GM21737 (cell line): ENCODE measurements at regions not wholly inside any gene's neighbourhood (a gene's known extent, or its start where the extent isn't known, plus 50 kb on each side); places are given as distances from the start of the nearest gene placed in this dataset.
"Not testable (repeated sequence)": the region's sequence is repeated elsewhere in the genome, so short reads cannot be mapped to it uniquely, and the experiment has no call there.

Experiments used
- ATAC-seq: cut with Tn5 transposase; IDR thresholded peaks from one replicate; pipeline ENCODE4 v1.9.1; 2021; ENCODE audit warnings: mild to moderate bottlenecking, moderate library complexity; ENCODE audit not compliant: unreplicated experiment

DNA sequence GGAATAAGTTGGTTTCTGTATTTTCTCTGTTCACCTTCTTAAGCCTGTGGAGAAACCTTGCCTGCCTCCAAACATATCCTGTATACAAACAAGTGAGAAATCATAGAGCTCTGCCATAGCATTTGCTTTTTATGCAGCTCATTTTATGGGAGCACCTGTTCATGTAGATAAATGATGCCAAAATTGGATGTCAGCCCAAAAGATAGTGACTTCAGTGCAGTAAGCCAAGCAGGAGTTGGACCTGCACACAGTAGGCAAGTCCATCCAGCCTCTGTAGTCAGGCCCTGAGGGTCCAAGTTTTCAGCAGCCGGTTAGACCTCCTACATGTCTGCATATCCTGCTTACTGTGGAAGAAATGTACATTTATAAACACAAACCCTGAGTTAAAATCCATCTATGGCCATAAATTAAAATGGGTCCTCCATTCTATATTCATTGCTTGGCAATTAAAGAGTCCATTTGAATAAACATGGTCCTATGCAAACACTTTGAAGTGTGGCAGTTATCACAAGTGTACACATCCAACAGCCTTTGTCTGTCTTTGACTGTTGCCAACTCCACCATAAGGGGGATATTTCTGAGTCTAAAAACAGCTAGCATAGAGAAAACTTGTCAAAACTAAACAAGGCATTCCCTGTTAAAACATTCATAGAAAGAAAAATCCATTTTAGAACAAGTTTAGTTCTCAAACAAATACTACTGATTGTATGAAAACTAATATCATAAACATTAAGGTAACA, 847.8 kb downstream of the RPS29 start:
- ATAC-seq: no peak

DNA sequence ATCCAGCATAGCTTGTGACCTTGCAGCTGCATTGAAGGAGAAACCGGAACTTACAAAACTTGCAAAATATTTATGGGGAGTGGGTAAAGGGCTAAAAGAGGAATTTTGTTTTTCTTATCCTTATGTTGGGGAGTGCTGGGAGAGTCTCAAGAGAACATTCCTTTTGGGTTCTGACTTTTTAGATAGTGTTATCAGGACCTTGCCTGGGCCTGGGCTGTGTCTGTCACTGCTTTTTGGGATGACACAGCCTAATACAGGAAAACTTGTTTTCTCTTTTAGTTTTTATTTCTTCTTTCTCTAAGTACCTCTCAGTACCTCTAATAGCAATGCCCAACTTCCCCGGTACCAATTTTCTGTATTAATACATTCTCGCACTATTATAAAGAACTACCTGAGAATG, 850.6 kb downstream of the RPS29 start:
- ATAC-seq: no peak

DNA sequence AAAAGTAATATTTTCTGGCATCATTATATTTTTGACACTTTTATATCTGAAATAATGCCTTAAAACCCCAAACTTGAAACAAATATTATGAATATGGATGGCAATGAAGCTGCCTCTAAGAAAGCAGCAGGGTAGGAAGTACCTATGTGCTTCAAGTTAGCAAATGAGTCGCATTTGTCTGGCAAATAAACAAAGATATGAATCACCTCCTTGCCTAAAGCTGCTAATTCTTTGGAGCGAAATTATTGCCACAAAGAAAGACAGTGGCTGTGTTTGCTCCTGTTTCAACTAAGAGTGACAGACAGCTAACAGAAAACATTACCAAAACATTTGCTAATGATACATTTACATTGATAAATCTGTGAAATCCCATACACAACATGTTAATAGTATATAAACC, 854.9 kb downstream of the RPS29 start:
- ATAC-seq: no peak

DNA sequence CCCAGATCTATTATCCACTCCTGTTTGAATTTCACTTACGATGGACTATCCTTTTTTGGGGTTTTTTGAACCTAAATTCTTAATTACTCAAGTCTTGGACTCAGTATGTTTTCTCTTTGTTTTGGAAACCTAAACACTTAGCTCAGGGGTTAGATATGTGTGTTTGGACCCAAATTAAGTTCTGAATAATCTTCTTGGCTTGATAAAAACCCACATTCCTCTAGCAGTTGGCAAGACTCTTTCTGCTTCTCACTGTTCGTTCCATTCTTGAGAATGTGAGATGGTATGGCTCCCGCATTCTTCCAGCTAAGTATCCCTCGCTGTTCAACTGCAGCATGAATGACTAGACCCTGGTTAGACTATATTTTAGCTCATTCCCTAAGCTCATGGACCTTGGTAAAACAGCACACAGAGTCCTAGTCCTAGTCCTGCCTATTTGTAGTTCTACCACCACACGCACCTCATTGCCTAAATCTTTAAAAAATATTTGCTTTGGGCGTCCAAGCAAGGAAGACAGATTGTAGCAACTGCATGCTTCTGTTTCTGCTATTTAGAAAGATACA, 860.0 kb downstream of the RPS29 start:
- ATAC-seq: no peak

DNA sequence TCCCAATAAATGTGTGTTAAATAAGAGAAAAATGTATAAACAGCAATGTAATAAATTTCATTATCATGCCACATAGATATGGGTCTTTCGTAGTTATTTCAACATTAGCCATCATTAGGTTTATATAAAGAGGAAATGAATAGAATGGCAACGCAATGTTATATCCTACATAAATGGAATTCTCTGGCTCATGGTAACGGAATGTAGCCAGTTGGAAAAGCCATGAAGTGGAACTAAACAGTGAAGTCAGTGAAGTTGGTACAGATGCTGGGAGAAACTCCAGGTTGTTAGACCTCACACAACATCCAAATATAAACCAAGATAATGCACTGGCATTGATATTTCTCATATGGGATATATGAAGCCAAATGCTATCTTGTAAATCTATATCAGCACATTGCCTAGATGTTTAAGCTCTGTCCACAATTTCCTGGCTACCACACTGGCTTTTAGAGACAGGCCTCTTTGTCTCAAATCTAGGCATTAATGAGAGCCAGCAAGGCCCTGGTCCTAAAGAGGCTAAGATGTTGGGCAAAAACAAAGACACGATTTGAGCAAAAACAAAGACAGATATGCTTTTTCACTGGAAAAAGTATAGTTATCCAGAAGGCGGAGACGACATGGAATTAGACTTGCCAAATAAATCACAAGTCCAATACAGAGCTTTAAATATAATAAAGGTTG, 861.0 kb downstream of the RPS29 start:
- ATAC-seq: no peak

DNA sequence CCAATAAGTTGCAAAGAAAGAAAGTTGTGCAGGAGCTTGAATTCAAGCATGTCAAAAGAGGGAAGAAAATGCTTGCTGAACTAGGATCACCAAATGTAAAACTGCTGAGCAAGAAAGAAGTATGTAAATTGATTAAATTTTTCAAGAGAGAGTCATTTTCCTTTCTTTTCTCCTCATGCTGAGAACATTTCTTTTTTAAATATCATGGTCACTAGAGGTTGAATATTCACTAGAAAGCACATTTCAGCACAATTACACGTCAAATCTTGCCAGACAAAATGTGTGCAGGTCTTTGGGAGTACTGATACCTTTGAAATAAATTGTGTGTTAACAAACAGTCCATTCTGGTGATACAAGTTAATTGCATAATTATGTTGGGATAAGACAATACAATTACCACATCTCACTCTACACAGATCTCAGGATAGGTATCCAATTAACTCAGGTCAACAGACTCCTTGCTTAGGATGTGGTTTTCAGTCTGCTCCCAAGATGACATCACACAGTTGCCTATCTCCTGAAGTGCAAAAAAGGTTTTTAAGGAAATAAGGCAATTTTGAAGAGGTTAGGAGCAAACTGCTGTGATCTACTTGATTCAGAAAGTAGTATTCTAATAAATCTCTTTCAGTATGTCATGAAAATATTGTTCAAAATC, 862.2 kb downstream of the RPS29 start:
- ATAC-seq: no peak

DNA sequence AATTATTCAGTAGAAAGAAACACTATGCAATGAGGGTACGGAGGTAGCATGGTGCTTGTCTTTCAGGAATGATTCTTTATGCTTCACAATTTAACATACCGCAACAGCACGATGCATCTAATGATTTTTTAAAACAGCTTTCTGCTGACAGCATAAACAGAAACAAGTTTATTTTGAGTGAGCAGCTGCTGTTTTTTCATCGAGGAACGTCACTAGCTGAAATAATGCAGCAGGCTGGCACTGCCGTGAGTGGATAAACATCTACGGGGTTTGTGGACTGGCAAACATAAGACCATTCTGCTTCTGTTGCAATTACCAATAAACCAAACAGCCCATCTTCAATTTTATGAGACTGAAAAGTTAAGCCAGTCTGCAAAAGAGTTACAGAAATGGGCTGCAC, 871.8 kb downstream of the RPS29 start:
- no peak for ATAC-seq

DNA sequence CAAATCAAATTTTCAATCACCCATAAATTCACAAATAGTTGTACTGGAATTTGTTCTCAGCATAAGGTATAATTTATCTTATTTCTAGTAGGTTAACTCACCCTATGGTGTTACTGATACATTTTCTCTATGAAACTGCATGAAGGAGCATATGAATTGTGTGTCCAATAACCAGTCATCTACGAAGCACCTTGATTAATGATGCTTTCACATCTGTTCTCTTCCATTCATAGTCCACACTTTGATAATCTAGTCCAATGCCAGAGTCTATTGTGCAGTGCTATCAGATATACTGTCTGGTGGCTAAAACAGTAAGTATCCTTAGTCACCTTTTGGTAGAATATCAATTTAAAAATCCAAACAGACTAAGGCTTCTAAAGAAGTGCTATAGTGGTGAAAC, 876.0 kb downstream of the RPS29 start:
- no peak for ATAC-seq

DNA sequence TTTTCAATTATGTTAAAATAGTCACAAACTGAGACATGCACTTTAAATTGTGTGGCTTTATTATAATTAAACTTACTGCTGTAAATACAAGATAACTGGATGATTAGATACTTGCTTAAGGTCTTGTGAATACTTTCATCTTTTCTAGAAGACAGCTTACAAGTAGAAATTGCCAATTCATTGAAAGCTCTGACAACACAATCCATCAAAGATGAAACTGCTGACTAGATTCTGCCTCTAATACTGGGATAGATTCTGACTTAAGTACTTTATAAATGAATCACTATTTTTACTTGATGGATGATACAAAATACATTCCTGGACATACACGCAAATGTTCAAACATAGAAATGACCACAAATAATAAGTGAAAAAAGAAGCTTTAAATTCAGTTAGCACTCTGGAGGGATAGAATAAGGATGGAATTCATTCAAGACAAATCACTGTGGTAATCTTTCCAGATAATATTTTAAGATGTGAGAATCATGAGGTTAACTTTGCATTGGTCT, 876.8 kb downstream of the RPS29 start:
- ATAC-seq: no peak

DNA sequence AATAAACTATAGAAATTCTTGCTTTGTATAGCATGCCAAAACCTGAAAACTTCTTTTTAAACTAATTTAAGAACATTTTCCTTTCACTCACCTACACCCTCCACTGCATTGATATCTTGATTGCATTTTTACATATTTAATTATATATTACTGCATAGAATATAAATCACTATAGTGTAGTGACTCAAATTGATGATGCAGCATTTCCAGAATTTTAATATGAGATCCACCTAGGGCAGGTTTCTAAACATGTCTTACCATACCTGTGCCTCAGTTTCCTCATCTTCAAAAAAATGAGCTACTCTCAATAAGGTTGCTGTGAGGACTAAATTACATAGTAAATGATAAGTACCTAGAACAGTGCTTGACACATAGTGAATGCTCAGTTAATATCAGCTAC, 881.5 kb downstream of the RPS29 start:
- ATAC-seq: no peak

DNA sequence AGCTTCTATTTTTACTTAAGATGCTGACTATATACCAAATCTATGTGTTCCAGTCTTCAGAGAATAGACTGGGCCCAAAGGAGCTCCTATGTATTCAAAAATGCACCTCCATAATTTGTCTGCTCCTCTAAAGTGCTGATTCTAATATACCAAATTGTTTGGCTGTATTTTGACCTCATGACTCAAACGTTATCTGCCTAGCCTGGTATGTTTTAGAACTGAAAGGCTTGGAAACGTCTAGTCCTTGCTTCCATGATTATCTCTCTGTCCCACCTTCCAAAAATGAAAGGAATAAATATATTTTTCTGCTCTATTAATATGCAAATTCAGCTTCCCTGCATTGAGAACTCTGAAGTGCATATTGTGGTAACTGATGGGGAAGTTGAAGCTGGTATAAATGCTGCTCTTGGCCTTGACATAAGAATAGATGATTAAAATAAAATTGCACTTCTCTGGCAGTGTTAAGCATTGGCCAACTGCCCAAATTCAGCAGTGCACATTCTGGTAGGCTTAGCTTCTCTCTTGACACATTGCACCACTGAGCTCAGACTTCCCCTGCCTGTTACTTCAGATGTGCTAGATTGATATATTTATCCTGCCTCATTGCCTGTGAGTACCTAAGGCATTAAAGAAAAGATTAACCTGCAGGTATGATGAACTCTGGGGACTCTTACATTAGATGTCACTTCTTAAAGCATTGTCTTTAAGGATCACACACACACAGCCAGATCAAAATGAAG, 882.3 kb downstream of the RPS29 start:
- ATAC-seq: no peak

DNA sequence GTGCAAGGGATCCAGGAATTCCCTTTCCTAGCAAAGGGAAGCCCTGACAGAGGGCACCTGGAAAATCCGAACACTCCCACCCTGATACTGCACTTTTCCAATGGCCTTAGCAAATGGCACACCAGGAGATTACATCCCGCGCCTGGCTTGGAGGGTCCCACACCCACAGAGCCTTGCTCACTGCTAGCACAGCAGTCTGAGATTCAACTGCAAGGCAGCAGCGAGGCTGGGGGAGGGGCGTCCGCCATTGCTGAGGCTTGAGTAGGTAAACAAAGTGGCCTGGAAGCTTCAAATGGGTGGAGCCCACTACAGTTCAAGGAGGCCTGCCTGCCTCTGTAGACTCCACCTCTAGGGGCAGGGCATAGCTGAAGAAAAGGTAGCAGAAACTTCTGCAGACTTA, 888.8 kb downstream of the RPS29 start:
- ATAC-seq: not testable (repeated sequence)

DNA sequence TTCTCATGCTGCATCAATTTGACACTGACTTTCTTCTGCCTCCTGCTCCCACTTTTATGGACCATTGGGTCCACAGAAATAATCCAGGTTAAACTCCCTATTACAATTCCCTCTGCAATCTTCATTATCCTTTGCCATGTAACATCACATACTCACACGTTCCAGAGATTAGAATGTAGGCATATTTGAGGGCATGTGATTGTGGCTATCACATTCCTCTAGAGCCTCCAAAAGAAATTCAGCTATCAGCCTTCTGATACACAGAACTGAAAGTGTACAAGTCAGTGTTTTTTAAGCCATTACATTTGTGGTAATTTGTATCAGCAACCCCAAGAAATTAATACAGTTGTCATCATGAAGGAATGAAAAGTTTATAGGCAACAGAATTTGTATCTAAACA, 892.4 kb downstream of the RPS29 start:
- ATAC-seq: no peak

DNA sequence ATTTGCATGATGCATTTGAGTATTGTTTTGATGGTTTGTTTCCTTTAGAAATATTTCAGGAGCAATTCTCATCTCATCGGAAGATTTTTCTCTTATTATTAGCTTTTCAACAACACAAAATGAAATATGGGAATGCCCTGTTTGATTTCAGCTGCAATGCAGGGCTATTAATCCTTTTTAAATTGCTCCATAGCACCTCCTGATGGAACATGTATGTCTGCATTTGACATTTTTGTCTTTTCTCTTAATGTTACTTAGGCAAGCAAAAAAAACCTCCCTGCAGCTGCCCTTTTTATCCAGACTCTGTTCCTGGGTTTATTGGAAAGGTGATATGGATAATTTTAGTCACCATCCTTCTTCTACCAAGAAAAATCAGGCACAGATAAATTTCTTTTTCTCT, 895.8 kb downstream of the RPS29 start:
- no peak for ATAC-seq

DNA sequence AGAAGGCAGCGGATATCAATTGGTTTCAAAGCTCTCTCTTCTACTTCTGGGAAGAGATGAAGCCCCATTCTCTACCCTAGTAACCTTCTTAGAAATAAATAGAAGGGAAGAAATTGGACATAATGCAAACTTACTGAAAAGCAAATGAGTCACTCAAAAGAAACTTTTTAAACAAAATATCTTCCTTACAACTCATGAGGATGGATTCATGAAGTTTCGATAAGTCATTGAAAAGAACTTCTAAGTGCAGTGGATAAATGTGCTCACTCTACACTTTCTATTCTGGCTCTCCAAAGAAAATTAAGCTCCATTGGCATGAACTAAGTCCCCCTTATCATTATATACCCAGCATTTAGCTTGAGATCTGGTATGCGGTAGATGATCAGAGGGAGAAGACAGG, 899.5 kb downstream of the RPS29 start:
- ATAC-seq: no peak

DNA sequence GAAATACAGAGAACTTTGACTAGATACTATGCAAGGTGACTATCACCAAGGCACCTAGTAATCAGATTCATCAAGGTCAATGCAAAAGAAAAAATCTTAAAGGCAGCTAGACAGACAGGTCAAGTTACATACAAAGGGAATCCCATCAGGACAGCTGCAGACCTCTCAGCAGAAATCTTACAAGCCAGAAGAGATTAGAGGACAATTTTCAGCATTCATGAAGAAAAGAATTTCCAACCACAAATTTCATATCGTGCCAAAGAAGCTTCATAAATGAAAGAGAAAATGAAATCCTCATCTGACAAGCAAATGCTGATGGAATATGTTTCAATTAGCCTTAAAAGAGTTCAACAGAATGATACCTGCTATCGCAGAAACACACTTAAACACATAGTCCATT, 913.7 kb downstream of the RPS29 start:
- ATAC-seq: no peak

DNA sequence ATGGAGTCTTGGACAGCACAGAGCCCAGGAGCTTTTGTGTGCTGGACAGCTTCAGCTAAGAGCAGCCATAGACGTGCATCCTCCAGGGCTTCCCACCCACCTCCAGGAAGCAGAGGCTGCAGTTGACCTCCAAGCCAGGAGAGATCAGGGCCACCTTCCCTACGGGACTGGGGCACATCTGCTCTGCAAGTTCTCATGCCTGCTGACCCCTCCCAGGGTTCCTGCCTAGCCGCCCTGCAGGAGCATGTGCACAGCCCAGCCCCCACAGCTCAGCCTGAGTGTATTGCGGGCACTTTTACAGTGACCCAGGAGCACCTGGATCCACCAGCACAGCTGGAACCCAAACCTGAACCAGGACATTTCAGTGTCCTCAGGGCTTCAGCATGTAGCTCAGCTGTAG, 915.2 kb downstream of the RPS29 start:
- no peak for ATAC-seq

DNA sequence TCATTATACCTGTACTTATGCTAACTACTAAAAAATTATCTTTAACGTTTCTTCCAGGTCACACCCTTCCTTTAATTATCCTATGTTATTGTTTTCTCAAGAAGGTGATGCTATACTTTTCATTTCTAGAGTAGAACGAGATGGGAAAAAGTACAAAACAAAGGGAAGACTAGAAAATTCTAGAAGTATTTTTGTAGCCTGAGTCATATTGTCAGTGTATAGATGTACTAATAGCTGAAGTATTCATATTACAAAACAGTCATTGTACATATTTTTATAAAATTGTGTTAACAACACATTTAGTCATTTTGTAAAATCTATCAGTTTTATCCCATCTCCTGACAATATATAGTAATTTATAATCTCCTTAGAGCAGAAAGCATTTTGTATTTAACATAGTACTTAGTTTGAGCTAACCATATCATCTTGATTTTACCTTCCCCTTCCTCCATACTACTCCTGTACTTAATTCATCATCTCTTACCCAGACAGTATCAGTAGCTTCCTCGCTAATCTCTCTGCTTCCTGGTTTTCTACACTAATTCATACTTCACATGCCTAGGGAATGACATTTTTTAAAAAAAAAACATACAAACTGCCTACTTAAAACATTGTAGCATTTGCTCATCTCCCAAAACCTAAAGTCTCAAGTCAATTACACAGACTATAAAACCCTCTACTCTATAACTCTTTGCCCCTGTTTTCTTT, 920.9 kb downstream of the RPS29 start:
- ATAC-seq: no peak

DNA sequence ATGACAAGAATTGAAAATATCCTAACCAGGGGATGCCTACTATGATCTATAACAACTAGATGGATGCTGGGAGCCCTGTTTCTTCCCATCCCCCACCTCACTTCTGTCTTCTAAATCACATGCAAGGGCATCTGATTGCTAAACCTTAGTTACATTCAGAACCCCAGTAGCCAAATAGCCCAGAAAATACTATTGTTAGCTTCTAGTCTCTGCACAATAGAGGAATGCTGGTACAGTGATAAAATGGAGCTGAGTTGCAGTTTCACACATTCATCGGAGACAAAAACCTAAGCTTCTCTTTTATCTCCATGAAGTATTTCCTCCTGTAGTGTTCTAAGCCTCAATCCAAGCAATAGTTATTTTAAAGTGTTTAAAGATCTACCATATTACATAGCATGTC, 942.9 kb downstream of the RPS29 start:
- no peak for ATAC-seq

DNA sequence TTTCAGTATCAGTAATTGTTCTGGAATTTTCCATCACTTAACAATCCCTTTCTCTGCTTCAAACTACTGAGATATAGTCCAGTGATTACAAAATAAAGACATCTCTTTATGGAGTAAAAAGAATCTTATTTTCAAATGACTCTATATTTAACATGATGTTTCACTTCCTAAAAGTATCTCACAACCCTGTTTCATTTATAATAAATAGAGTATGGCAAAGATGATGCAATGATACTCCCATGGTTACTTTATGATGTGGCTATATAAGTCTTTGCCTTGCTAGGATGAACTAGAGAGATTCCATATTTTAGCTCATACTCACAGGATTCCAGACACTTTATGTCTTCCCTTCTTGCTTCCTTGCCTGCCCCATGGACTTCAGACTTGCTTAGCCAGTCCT, 953.5 kb upstream of the MDGA2 start:
- no peak for ATAC-seq
